ENCODE measurements at regions not wholly inside any gene's neighbourhood (a gene's known extent, or its start where the extent isn't known, plus 50 kb on each side); places are given as distances from the start of the nearest gene placed in this dataset.

GRCh38 chr1:194223596-194223995, 1037.2 kb upstream of the B3GALT2 start:
- no peak for TF ChIP-seq CTCF (IDR thresholded peaks at IDR 0.05; ENCODE audit: borderline replicate concordance, extremely low read depth, low read length, poor library complexity, severe bottlenecking)
- no peak for TF ChIP-seq EZH2 (IDR thresholded peaks at IDR 0.05; ENCODE audit: borderline replicate concordance, low read depth, low read length, severe bottlenecking)
